HCT116 (cell line): ENCODE measurements at regions not wholly inside any gene's neighbourhood (a gene's known extent, or its start where the extent isn't known, plus 50 kb on each side); places are given as distances from the start of the nearest gene placed in this dataset.

Experiments used
- ATAC-seq: fragments of 200-7000 bp; cut with Tn5 transposase; 2 replicates; pipeline ENCODE4 v1.9.1; 2020; ENCODE audit warnings: mild to moderate bottlenecking, moderate library complexity
- BruUV-seq: library from RNA; stranded (reverse); fragments of 400-500 nt; replicated peaks from 2 replicates; lab custom pipeline; 2021; lab: Mats Ljungman, UMichigan
- CTCF ChIA-PET: fragments of 300-600 bp; sonication (Branson Sonifier 250); formaldehyde crosslinking; loops from one replicate; lab custom pipeline; 2021; ENCODE audit warnings: antibody characterized with exemption; lab: Charles Lee
- POLR2A ChIA-PET: fragments of 300-600, 350-600 bp; sonication (Branson Sonifier 250); formaldehyde crosslinking; loops from one replicate; lab custom pipeline; 2021; ENCODE audit warnings: antibody characterized with exemption; lab: Charles Lee
- RAD21 ChIA-PET, 2 experiments: fragments of 300-600 bp; sonication (Branson Sonifier 250); formaldehyde crosslinking; loops; one replicate each; lab custom pipeline; 2023; ENCODE audit warnings: low total read pairs in 2 of 2; ENCODE audit not compliant: uncharacterized antibody in 2 of 2, unreplicated experiment in 2 of 2, low non-redundant PET in 1 of 2; lab: Charles Lee
- DNase-seq: peaks from one replicate; pipeline ENCODE4 v3.0.0-alpha.2; 2010; ENCODE audit warnings: low read depth, low spot score
- H2AFZ ChIP-seq: fragments of 200-600 bp; shearing (Covaris generic), sonication (generic); 2 replicates; pipeline ENCODE4 v1.6.1; 2017; ENCODE audit warnings: low read depth, mixed run types, mixed read lengths, antibody characterized with exemption, low read length; ENCODE audit not compliant: poor library complexity, severe bottlenecking
- H3K27ac ChIP-seq: 2 replicates; pipeline ENCODE4 v1.5.1; 2012; ENCODE audit warnings: low read depth, low read length
- H3K27me3 ChIP-seq: fragments of 200-600 bp; sonication (generic); 2 replicates; pipeline ENCODE4 v1.6.1; 2016; ENCODE audit warnings: mixed run types, low read length, mixed read lengths; ENCODE audit not compliant: insufficient read depth
- H3K36me3 ChIP-seq, 2 experiments: fragments of 200-500 bp in 1 of 2; fragments of 200-600 bp in 1 of 2; sonication (Bioruptor generic) in 1 of 2; sonication (generic) in 1 of 2; 2 replicates each; pipeline versions ENCODE4 v1.5.1 to v1.6.1; 2014 to 2016; ENCODE audit warnings: low read length in 2 of 2, inconsistent platforms in 1 of 2, mixed read lengths in 1 of 2, mixed run types in 1 of 2; ENCODE audit not compliant: insufficient read depth in 2 of 2, control insufficient read depth in 1 of 2
- H3K4me1 ChIP-seq, 2 experiments: fragments of 200-600 bp in 1 of 2; sonication (generic) in 1 of 2; 2 replicates each; pipeline versions ENCODE4 v1.5.1 to v1.6.1; 2012 to 2017; ENCODE audit warnings: low read length in 2 of 2, inconsistent platforms in 1 of 2, mild to moderate bottlenecking in 1 of 2, mixed read lengths in 1 of 2, mixed run types in 1 of 2, moderate library complexity in 1 of 2; ENCODE audit not compliant: insufficient read depth in 2 of 2, control insufficient read depth in 1 of 2
- H3K4me2 ChIP-seq: fragments of 200-600 bp; sonication (generic); 2 replicates; pipeline ENCODE4 v1.6.1; 2017; ENCODE audit warnings: mixed run types, low read length, mixed read lengths
- H3K4me3 ChIP-seq, 2 experiments: fragments of 200-600 bp in 1 of 2; sonication (generic) in 1 of 2; replicated peaks in 1 of 2; 2 replicates each; pipeline ENCODE4 v1.5.1; 2011 to 2016; ENCODE audit warnings: low read length in 2 of 2, control low read depth in 1 of 2, low read depth in 1 of 2, mild to moderate bottlenecking in 1 of 2, mixed read lengths in 1 of 2, mixed run types in 1 of 2
- H3K79me2 ChIP-seq: fragments of 200-600 bp; sonication (generic); 2 replicates; pipeline ENCODE4 v1.6.1; 2017; ENCODE audit warnings: mild to moderate bottlenecking, mixed run types, low read length, moderate library complexity, mixed read lengths; ENCODE audit not compliant: insufficient read depth
- H3K9ac ChIP-seq: fragments of 200-600 bp; sonication (generic); 2 replicates; pipeline ENCODE4 v1.6.1; 2016; ENCODE audit warnings: low read length, mixed read lengths
- H3K9me2 ChIP-seq: fragments of 200-600 bp; sonication (generic), shearing (Covaris generic); 2 replicates; pipeline ENCODE4 v1.6.1; 2017; ENCODE audit warnings: mixed run types, mild to moderate bottlenecking, moderate library complexity; ENCODE audit not compliant: insufficient read depth
- H3K9me3 ChIP-seq, 2 experiments: fragments of 200-500 bp in 1 of 2; fragments of 200-600 bp in 1 of 2; sonication (Bioruptor generic) in 1 of 2; sonication (generic) in 1 of 2; 2 replicates each; pipeline ENCODE4 v1.6.1; 2014 to 2017; ENCODE audit warnings: low read length in 2 of 2, mixed read lengths in 2 of 2, inconsistent platforms in 1 of 2, low read depth in 1 of 2, mild to moderate bottlenecking in 1 of 2, mixed run types in 1 of 2, moderate library complexity in 1 of 2; ENCODE audit not compliant: control insufficient read depth in 1 of 2, insufficient read depth in 1 of 2
- H4K20me1 ChIP-seq: fragments of 200-600 bp; sonication (generic), shearing (Covaris generic); 2 replicates; pipeline ENCODE4 v1.6.1; 2017; ENCODE audit warnings: mixed run types, mild to moderate bottlenecking, moderate library complexity; ENCODE audit not compliant: insufficient read depth
- CTCF ChIP-seq, 3 experiments: fragments of 200-600 bp in 1 of 3; sonication (generic) in 1 of 3; IDR thresholded peaks in 2 of 3; conservative IDR thresholded peaks in 1 of 3; 2 replicates each; pipeline ENCODE4 v1.5.1; 2012 to 2017; ENCODE audit warnings: low read depth in 2 of 3, low read length in 2 of 3, antibody characterized with exemption in 1 of 3, borderline replicate concordance in 1 of 3, control low read depth in 1 of 3, mild to moderate bottlenecking in 1 of 3, mixed read lengths in 1 of 3, mixed run types in 1 of 3, moderate library complexity in 1 of 3; ENCODE audit not compliant: insufficient read depth in 1 of 3
- ELF1 ChIP-seq: IDR thresholded peaks from 2 replicates; pipeline ENCODE4 v1.6.1; 2012; ENCODE audit warnings: low read depth, borderline replicate concordance
- EZH2 ChIP-seq: fragments of 200-600 bp; sonication (generic); IDR thresholded peaks from 2 replicates; pipeline ENCODE4 v1.6.1; 2017; ENCODE audit warnings: antibody characterized with exemption, mixed run types
- REST ChIP-seq: IDR thresholded peaks from 2 replicates; pipeline ENCODE4 v1.6.1; 2012; ENCODE audit warnings: low read depth
- YY1 ChIP-seq: IDR thresholded peaks from 2 replicates; pipeline ENCODE4 v1.6.1; 2011; ENCODE audit warnings: low read length, low read depth, moderate library complexity, mild to moderate bottlenecking; ENCODE audit not compliant: insufficient replicate concordance; ENCODE audit errors: extremely low read depth
- ZBTB33 ChIP-seq: IDR thresholded peaks from 2 replicates; pipeline ENCODE4 v1.6.1; 2011; ENCODE audit warnings: mild to moderate bottlenecking, low read length, moderate library complexity; ENCODE audit not compliant: insufficient replicate concordance; ENCODE audit errors: extremely low read depth
- ZFX ChIP-seq: fragments of 450-650 bp; IDR thresholded peaks from 2 replicates; pipeline ENCODE4 v1.6.1; 2017
- intact Hi-C: fragments of 100-400 bp; cut with micrococcal nuclease; formaldehyde crosslinking; loops from 2 replicates; pipeline ENCODE4 v1.10.0; 2022

GRCh38 chr6:134864558-134864957 is 85.3 kb downstream of the ALDH8A1 start (continued):
- TF ChIP-seq ZBTB33: no peak
- no peak for TF ChIP-seq CTCF (IDR thresholded peaks at IDR 0.05 in 2 of 3, conservative IDR thresholded peaks at IDR 0.05 in 1 of 3; ENCODE audit: borderline replicate concordance in 1 of 3, insufficient read depth in 1 of 3, low read depth in 2 of 3, low read length in 2 of 3)

GRCh38 chr6:134863763-134864510 is 86.0 kb downstream of the ALDH8A1 start:
- Histone ChIP-seq H3K9ac (no peak overlapping the region), H3K79me2 (no peaks in the 10 kb centered on the region), H3K4me1 (no peaks in the 10 kb centered on the region), H3K4me3 (no peak overlapping the region), H4K20me1 (no peaks in the 10 kb centered on the region), H3K9me2 (no peaks in the 10 kb centered on the region), H3K4me2 (no peak overlapping the region), H3K36me3 (no peaks in the 10 kb centered on the region), H3K27ac (no peak overlapping the region), H3K9me3 (no peaks in the 10 kb centered on the region), H2AFZ (no peak overlapping the region), H3K27me3 (no peaks in the 10 kb centered on the region)
- POLR2A ChIA-PET: no interaction called here
- RAD21 ChIA-PET: no interaction called here
- no peak for TF ChIP-seq YY1
- no peak for TF ChIP-seq ZBTB33
- TF ChIP-seq REST: no peak
- no peak for TF ChIP-seq EZH2
- no peak for TF ChIP-seq ELF1
- TF ChIP-seq CTCF (IDR thresholded peaks at IDR 0.05 in 2 of 3, conservative IDR thresholded peaks at IDR 0.05 in 1 of 3; ENCODE audit: borderline replicate concordance in 1 of 3, insufficient read depth in 1 of 3, low read depth in 2 of 3, low read length in 2 of 3): no peak
- TF ChIP-seq ZFX: no peak
- no TSS peak for BruUV-seq
- DNase-seq: no peak
- intact Hi-C loops: no loop called here
- ATAC-seq: no peak
- CTCF ChIA-PET: no interaction called here
